K562 (cell line): ENCODE measurements at regions not wholly inside any gene's neighbourhood (a gene's known extent, or its start where the extent isn't known, plus 50 kb on each side); places are given as distances from the start of the nearest gene placed in this dataset.

Source experiments
- AFF4 ChIP-seq: sonication (generic); formaldehyde crosslinking; IDR thresholded peaks from 2 replicates; pipeline ENCODE4 v1.8.0; 2023; ENCODE audit warnings: mild to moderate bottlenecking, missing genetic modification reagents
- ARID1B ChIP-seq: fragments of 450-650 bp; IDR thresholded peaks from 2 replicates; pipeline ENCODE4 v1.6.1; 2016; ENCODE audit warnings: antibody characterized with exemption, mild to moderate bottlenecking, inconsistent platforms
- BRF1 ChIP-seq: IDR thresholded peaks from 3 replicates; pipeline ENCODE4 v1.6.1; 2011; ENCODE audit warnings: borderline replicate concordance, mild to moderate bottlenecking; ENCODE audit not compliant: insufficient read length; ENCODE audit errors: extremely low read depth
- CTCF ChIP-seq, 3 experiments: IDR thresholded peaks in 2 of 3; conservative IDR thresholded peaks in 1 of 3; 2 replicates each; pipeline ENCODE4 v1.5.1; 2011 to 2012; ENCODE audit warnings: low read length in 3 of 3, mild to moderate bottlenecking in 3 of 3, control low read depth in 2 of 3, improper control_type of control experiment in 1 of 3, inconsistent platforms in 1 of 3, low read depth in 1 of 3, mixed read lengths in 1 of 3, moderate library complexity in 1 of 3; ENCODE audit not compliant: insufficient read depth in 2 of 3
- DMBX1 ChIP-seq: fragments of 250-450 bp; sonication (Bioruptor Pico); IDR thresholded peaks from 2 replicates; pipeline ENCODE4 v1.8.0; 2022; ENCODE audit warnings: inconsistent platforms, mild to moderate bottlenecking, moderate library complexity, borderline replicate concordance
- GATAD2B ChIP-seq: fragments of 450-650 bp; IDR thresholded peaks from 2 replicates; pipeline ENCODE4 v1.6.1; 2017; ENCODE audit warnings: mild to moderate bottlenecking, borderline replicate concordance
- HNRNPH1 ChIP-seq: fragments of 200-400 bp; formaldehyde crosslinking; optimal IDR thresholded peaks from 2 replicates; pipeline ENCODE3; 2017; ENCODE audit warnings: low read depth, mild to moderate bottlenecking, low read length, moderate library complexity
- KHSRP ChIP-seq: fragments of 450-650 bp; IDR thresholded peaks from 2 replicates; pipeline ENCODE4 v1.6.1; 2017
- MCM2 ChIP-seq: fragments of 450-650 bp; IDR thresholded peaks from 2 replicates; pipeline ENCODE4 v1.6.1; 2017; ENCODE audit warnings: low read depth, mild to moderate bottlenecking
- MEF2D ChIP-seq: conservative IDR thresholded peaks from 2 replicates; pipeline ENCODE4 v1.6.1; 2016; ENCODE audit warnings: low read depth, missing genetic modification characterization, missing compliant biosample characterization
- MTF1 ChIP-seq: fragments of 250-450 bp; sonication (Bioruptor Pico); IDR thresholded peaks from 2 replicates; pipeline ENCODE4 v1.9.0; 2021; ENCODE audit warnings: moderate library complexity, mild to moderate bottlenecking, inconsistent platforms, borderline replicate concordance
- NEUROD1 ChIP-seq: fragments of 150-350 bp; IDR thresholded peaks from 2 replicates; pipeline ENCODE4 v1.6.1; 2014; ENCODE audit warnings: borderline replicate concordance, low read length, low read depth; ENCODE audit not compliant: partially characterized antibody
- NR2C1 ChIP-seq, 2 experiments: fragments of 450-650 bp; IDR thresholded peaks; 2 replicates each; pipeline ENCODE4 v1.6.1; 2017; ENCODE audit warnings: mild to moderate bottlenecking in 2 of 2, antibody characterized with exemption in 1 of 2, inconsistent platforms in 1 of 2, missing compliant biosample characterization in 1 of 2, missing genetic modification characterization in 1 of 2
- NR3C1 ChIP-seq: sonication (generic); formaldehyde crosslinking; IDR thresholded peaks from 2 replicates; pipeline ENCODE4 v1.8.1; 2022; ENCODE audit warnings: missing genetic modification reagents
- PML ChIP-seq: IDR thresholded peaks from 2 replicates; pipeline ENCODE4 v1.6.1; 2012; ENCODE audit warnings: low read length, inconsistent platforms
- POU5F1 ChIP-seq: fragments of 150-350 bp; IDR thresholded peaks from 2 replicates; pipeline ENCODE4 v1.6.1; 2014; ENCODE audit warnings: borderline replicate concordance, low read length, low read depth, mild to moderate bottlenecking; ENCODE audit not compliant: partially characterized antibody
- PTTG1 ChIP-seq: fragments of 450-650 bp; IDR thresholded peaks from 2 replicates; pipeline ENCODE4 v1.6.1; 2016; ENCODE audit warnings: low read depth, mild to moderate bottlenecking, missing genetic modification characterization, missing compliant biosample characterization
- SAFB2 ChIP-seq: fragments of 200-400 bp; formaldehyde crosslinking; IDR thresholded peaks from 2 replicates; pipeline ENCODE4 v1.6.1; 2018; ENCODE audit warnings: borderline replicate concordance, low read length, low read depth, moderate library complexity; ENCODE audit not compliant: severe bottlenecking
- STAT5A ChIP-seq: IDR thresholded peaks from 2 replicates; pipeline ENCODE4 v1.6.1; 2012; ENCODE audit warnings: low read length, inconsistent platforms, borderline replicate concordance
- SUPT5H ChIP-seq: fragments of 450-650 bp; IDR thresholded peaks from 2 replicates; pipeline ENCODE4 v1.6.1; 2016
- ZFP30 ChIP-seq: fragments of 250-450 bp; sonication (Bioruptor Pico); IDR thresholded peaks from 2 replicates; pipeline ENCODE4 v1.8.0; 2022; ENCODE audit warnings: moderate library complexity, mild to moderate bottlenecking, inconsistent platforms, borderline replicate concordance
- ZNF717 ChIP-seq: fragments of 250-450 bp; sonication (Bioruptor Pico); IDR thresholded peaks from 2 replicates; pipeline ENCODE4 v1.5.0; 2021
- ZNF830 ChIP-seq: fragments of 250-450 bp; sonication (Bioruptor Pico); IDR thresholded peaks from 2 replicates; pipeline ENCODE4 v1.5.0; 2021; ENCODE audit warnings: mild to moderate bottlenecking

DNA sequence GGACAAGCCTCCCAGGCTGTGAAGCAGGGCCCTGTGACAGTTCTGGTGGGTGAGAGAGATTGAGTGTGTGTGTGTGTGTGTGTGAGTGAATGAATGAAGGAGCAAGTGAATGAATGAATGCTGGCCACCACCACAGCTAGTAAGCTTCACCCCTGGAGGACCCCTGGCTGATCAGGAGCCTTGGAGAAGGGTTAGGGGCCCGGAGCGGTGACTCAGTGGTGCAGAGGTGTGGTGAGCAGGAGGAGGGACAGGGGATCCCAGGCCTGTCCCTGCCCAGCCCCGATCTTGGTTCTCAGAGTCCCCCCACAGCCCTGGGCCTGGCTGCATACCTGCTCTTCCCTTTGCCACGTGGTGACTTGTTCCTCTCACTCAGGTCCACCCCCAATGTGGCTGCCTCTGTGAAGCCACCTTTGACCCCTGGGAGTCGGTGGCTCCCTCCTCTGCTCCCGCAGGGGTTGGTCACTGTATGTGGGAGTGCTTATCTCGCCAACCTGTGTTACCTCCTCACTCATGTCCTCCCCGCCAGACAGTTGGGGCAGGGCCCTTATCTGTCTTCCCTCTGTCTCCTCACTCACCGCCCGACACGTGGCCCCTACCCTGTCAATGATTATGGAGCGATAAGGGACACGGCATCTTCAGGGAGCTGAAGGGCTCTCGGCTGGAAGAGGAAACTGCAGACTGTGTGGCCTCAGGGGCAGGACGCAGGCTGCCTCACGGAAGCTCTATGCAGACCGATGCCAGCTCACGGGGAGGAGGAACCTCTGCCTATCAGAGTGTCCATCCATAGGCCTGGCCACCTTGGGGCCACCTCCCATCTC lies 99.9 kb upstream of the PITX1 start (continued):
- no peak for TF ChIP-seq HNRNPH1
- peak; percentile 96 for TF ChIP-seq AFF4
- no peak for TF ChIP-seq ZNF717 (CRISPR knock-in tag)
- TF ChIP-seq ZNF830 (CRISPR knock-in tag) = no peak
- peak in 1 of 3 experiments; percentile 3; a peak in 1 of 6 replicates for TF ChIP-seq CTCF (IDR thresholded peaks at IDR 0.05 in 2 of 3, conservative IDR thresholded peaks at IDR 0.05 in 1 of 3; ENCODE audit: insufficient read depth in 2 of 3, low read depth in 1 of 3, low read length in 3 of 3)
- peak; percentile 100 for TF ChIP-seq ARID1B
- TF ChIP-seq MEF2D (tag) = peak; percentile 95
- TF ChIP-seq STAT5A = peak; percentile 99
- peak; percentile 99 for TF ChIP-seq GATAD2B
- TF ChIP-seq BRF1 = no peak
- no peak for TF ChIP-seq MCM2
- TF ChIP-seq POU5F1 = no peak
- TF ChIP-seq PML = peak; percentile 100
- peak; percentile 98 for TF ChIP-seq DMBX1
- TF ChIP-seq SAFB2 = no peak
- TF ChIP-seq NR3C1 (CRISPR knock-in tag) = no peak
- TF ChIP-seq ZFP30 (CRISPR knock-in tag) = no peak
- no peak for TF ChIP-seq SUPT5H
- TF ChIP-seq PTTG1 (tag) = no peak
- TF ChIP-seq NEUROD1 = peak; percentile 93
- TF ChIP-seq KHSRP = peak; percentile 96
- TF ChIP-seq NR2C1 (IDR thresholded peaks at IDR 0.05) = peak; percentile 97
- peak; percentile 98 for TF ChIP-seq NR2C1 (tag; IDR thresholded peaks at IDR 0.05)
- no peak for TF ChIP-seq MTF1
